MCF 10A (cell line): ENCODE measurements at regions not wholly inside any gene's neighbourhood (a gene's known extent, or its start where the extent isn't known, plus 50 kb on each side); places are given as distances from the start of the nearest gene placed in this dataset.
A peak's percentile ranks its signal among the peaks of the same experiment; 100 is the strongest.

Experiments used
- BruUV-seq: library from RNA; stranded (reverse); fragments of 400-500 nt; replicated peaks from 2 replicates; lab custom pipeline; 2021; lab: Mats Ljungman, UMichigan
- CTCF ChIA-PET: fragments of 300-600 bp; sonication (Branson Sonifier 250); formaldehyde crosslinking; extraction: SDS; loops from one replicate; lab custom pipeline; 2021; ENCODE audit warnings: antibody characterized with exemption, inconsistent platforms; lab: Yijun Ruan, JAX
- POLR2A ChIA-PET: fragments of 300-600, 350-650 bp; sonication (Branson Sonifier 250); formaldehyde crosslinking; extraction: SDS; loops from one replicate; lab custom pipeline; 2020; ENCODE audit warnings: antibody characterized with exemption, inconsistent platforms; lab: Yijun Ruan, JAX
- DNase-seq: peaks from one replicate; pipeline ENCODE4 v3.0.0-alpha.2; 2018; ENCODE audit not compliant: unreplicated experiment
- H3K27ac Mint-ChIP-seq: one replicate; pipeline ENCODE4 v1.8.0; 2022; ENCODE audit warnings: mild to moderate bottlenecking, low read depth, mixed read lengths; ENCODE audit not compliant: unreplicated experiment
- H3K27me3 Mint-ChIP-seq: one replicate; pipeline ENCODE4 v1.8.0; 2022; ENCODE audit warnings: mixed read lengths; ENCODE audit not compliant: insufficient read depth, unreplicated experiment
- H3K36me3 Mint-ChIP-seq: one replicate; pipeline ENCODE4 v1.8.0; 2022; ENCODE audit warnings: mild to moderate bottlenecking, moderate library complexity, mixed read lengths; ENCODE audit not compliant: insufficient read depth, unreplicated experiment
- H3K4me1 Mint-ChIP-seq: one replicate; pipeline ENCODE4 v1.8.0; 2022; ENCODE audit warnings: mixed read lengths; ENCODE audit not compliant: insufficient read depth, unreplicated experiment
- H3K4me3 Mint-ChIP-seq: one replicate; pipeline ENCODE4 v1.8.0; 2022; ENCODE audit warnings: mild to moderate bottlenecking, moderate library complexity, mixed read lengths; ENCODE audit not compliant: unreplicated experiment
- H3K9me3 Mint-ChIP-seq: one replicate; pipeline ENCODE4 v1.8.0; 2022; ENCODE audit warnings: mixed read lengths; ENCODE audit not compliant: unreplicated experiment
- intact Hi-C: fragments of 100-400 bp; cut with micrococcal nuclease; formaldehyde crosslinking; loops from 2 replicates; pipeline ENCODE4 v1.14.1; 2022
- TF ChIP-seq, protein P1 (sequence below): fragments of 200-600 bp; IDR thresholded peaks from one replicate; pipeline ENCODE4 v1.8.0; 2022; ENCODE audit warnings: antibody characterized with exemption, mild to moderate bottlenecking; ENCODE audit not compliant: unreplicated experiment

DNA sequence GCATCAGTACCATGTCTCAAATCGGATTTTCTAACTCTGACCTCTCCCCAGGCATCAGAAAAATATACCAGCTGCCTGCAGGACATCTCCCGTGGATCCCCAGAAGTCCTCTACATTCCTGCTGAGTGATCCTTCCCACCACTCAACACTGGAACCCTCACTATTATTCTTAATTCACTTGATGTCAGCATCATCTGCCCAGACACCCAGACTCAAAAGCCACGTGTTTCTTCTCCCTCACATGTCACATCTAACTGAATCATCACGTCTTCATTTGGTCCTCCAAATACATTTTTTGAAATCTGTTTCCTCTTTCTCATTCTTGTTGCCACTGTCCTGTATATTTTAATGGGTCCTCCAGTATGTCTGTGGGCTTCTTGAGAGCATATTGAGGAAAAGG lies 218.6 kb downstream of the HRH4 start:
- ChIA-PET POLR2A (no interaction called here), CTCF (interaction anchor here (0.7 to 1.0 kb wide), 3 partner anchors 45 to 557 kb away, joined by 3 read pairs; no protein-coding TSS in a partner anchor)
- intact Hi-C loops: no loop called here

DNA sequence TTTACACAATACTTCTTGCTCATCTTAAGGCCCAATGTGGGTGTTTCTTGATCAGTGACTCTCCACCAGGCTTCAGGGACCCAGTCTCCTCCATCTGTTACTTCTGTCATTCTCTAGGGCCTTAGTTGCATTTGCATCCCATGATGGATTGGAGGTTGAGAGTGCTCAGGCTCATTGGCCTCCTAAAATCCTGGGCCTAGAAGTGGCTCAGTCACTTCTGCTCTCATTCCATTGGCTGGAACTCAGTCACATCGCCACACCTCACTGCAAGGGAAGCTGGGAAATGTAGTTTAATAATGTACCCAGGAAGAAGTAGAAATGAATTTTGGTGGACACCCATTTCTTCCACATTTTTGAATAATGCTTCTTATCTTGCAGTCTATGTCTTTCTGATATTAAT lies 223.5 kb downstream of the HRH4 start:
- no TSS peak for BruUV-seq
- H3K4me3 Mint-ChIP-seq: no peak overlapping the region
- TF ChIP-seq, protein P1, sequence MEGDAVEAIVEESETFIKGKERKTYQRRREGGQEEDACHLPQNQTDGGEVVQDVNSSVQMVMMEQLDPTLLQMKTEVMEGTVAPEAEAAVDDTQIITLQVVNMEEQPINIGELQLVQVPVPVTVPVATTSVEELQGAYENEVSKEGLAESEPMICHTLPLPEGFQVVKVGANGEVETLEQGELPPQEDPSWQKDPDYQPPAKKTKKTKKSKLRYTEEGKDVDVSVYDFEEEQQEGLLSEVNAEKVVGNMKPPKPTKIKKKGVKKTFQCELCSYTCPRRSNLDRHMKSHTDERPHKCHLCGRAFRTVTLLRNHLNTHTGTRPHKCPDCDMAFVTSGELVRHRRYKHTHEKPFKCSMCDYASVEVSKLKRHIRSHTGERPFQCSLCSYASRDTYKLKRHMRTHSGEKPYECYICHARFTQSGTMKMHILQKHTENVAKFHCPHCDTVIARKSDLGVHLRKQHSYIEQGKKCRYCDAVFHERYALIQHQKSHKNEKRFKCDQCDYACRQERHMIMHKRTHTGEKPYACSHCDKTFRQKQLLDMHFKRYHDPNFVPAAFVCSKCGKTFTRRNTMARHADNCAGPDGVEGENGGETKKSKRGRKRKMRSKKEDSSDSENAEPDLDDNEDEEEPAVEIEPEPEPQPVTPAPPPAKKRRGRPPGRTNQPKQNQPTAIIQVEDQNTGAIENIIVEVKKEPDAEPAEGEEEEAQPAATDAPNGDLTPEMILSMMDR: no peak
- intact Hi-C loops: no loop called here
- no peaks in the 10 kb centered on the region for H3K9me3 Mint-ChIP-seq
- no peaks in the 10 kb centered on the region for H3K36me3 Mint-ChIP-seq
- peak; percentile 16 for DNase-seq
- H3K4me1 Mint-ChIP-seq: no peaks in the 10 kb centered on the region
- ChIA-PET CTCF (no interaction called here), POLR2A (no interaction called here)
- H3K27ac Mint-ChIP-seq: no peak overlapping the region
- H3K27me3 Mint-ChIP-seq: peaks cover 8% of the 10 kb centered on the region

More for the DNA sequence above, 218.6 kb downstream of the HRH4 start:
- no TSS peak for BruUV-seq
- peaks cover 14% of the 10 kb centered on the region for H3K27me3 Mint-ChIP-seq
- H3K4me1 Mint-ChIP-seq: no peaks in the 10 kb centered on the region
- H3K4me3 Mint-ChIP-seq: no peak overlapping the region
- H3K36me3 Mint-ChIP-seq: no peaks in the 10 kb centered on the region
- TF ChIP-seq, protein P1: no peak
- H3K9me3 Mint-ChIP-seq: no peaks in the 10 kb centered on the region
- DNase-seq: no peak
- no peak overlapping the region for H3K27ac Mint-ChIP-seq

DNA sequence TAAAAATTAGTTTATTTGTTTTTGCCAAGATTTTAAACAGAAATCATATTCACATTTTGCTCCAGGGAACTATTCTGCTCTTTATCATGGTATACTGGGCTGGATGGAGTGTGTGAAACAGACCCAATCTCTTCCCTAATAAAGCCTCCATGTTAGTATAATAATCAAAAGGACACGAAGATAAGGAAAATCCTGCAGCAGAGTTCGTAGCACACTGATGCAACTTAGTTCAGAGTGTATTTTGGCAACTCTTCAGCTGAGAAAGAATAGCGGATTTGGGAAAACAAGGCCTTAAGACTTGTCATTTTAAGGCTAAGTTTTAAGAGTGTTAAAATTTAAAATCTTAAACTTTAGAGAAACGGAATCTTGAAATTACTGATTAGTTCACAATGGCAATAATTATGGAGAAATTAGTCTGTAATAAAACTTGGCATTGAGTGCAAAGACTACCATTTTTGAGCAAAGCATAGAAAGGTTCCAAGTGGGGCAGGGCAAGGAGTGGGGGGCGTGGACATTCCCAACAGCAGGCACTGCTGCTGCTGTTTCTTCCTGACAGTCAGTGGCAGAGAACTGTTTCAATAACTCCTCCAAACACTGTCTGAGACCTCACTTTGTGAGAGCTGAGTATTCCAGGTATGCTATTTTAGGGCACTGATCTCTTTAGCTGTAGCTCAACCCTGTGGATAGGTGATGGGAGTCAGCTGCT lies 225.0 kb downstream of the HRH4 start:
- no TSS peak for BruUV-seq
- H3K9me3 Mint-ChIP-seq: no peaks in the 10 kb centered on the region
- H3K27ac Mint-ChIP-seq: no peak overlapping the region
- no peaks in the 10 kb centered on the region for H3K4me1 Mint-ChIP-seq
- POLR2A ChIA-PET: no interaction called here
- H3K4me3 Mint-ChIP-seq: no peak overlapping the region
- TF ChIP-seq, protein P1: no peak
- H3K36me3 Mint-ChIP-seq: no peaks in the 10 kb centered on the region
- intact Hi-C loops: no loop called here
- CTCF ChIA-PET: interaction anchor here (0.6 to 0.7 kb wide), 2 partner anchors 16 to 1348 kb away, joined by 3 read pairs; no protein-coding TSS in a partner anchor
- no peak for DNase-seq
- no peaks in the 10 kb centered on the region for H3K27me3 Mint-ChIP-seq

DNA sequence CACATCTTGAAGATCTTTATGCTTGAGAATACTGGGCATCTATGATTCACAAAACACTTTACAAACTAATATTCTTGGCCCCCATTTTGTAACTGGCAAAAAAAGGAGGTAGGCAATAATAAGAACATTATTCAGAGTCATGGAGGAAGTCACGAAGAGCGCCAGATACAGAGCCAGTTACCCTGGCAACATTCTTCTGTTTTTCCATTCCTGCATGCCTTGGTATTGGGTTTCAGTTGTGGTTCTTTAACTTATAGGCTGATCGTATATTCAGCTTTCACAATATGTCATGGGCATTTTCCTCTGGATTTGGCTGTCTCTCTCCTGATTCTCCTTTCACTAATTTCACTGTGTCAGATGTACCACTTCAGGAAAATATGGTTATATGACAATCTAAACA lies 234.7 kb downstream of the HRH4 start:
- Mint-ChIP-seq H3K27ac (no peak overlapping the region), H3K36me3 (no peaks in the 10 kb centered on the region), H3K4me1 (no peaks in the 10 kb centered on the region), H3K4me3 (no peak overlapping the region), H3K27me3 (no peaks in the 10 kb centered on the region), H3K9me3 (peaks cover 10% of the 10 kb centered on the region)
- ChIA-PET CTCF (no interaction called here), POLR2A (no interaction called here)
- TF ChIP-seq, protein P1: no peak
- intact Hi-C loops: no loop called here
- no peak for DNase-seq
- BruUV-seq: no TSS peak
